ENCODE measurements at regions not wholly inside any gene's neighbourhood (a gene's known extent, or its start where the extent isn't known, plus 50 kb on each side); places are given as distances from the start of the nearest gene placed in this dataset.

- TF ChIP-seq RARB (CRISPR knock-in tag; IDR thresholded peaks at IDR 0.05): no peak
- TF ChIP-seq ZFP3 (CRISPR knock-in tag; IDR thresholded peaks at IDR 0.05): no peak
- no peak for TF ChIP-seq GLIS3 (CRISPR knock-in tag; IDR thresholded peaks at IDR 0.05)
- no peak for TF ChIP-seq ARNTL (CRISPR knock-in tag; IDR thresholded peaks at IDR 0.05; ENCODE audit: borderline replicate concordance, low read depth)
- no peak for TF ChIP-seq ZC3H10 (CRISPR knock-in tag; IDR thresholded peaks at IDR 0.05)
These were observed 276.5 kb downstream of the DSC3 start for GRCh38 chr18:30766053-30766452.

Measured in SK-N-SH treated with all-trans-retinoic acid at 6 μM for 48 hours (cell line).